Type B pancreatic cell (in vitro differentiated cells): ENCODE measurements at regions not wholly inside any gene's neighbourhood (a gene's known extent, or its start where the extent isn't known, plus 50 kb on each side); places are given as distances from the start of the nearest gene placed in this dataset.
A peak's percentile ranks its signal among the peaks of the same experiment; 100 is the strongest.

Experiments used
- DNase-seq: peaks from one replicate; pipeline ENCODE4 v3.0.0; 2021; ENCODE audit warnings: mixed read lengths; ENCODE audit not compliant: unreplicated experiment; ENCODE audit errors: extremely low spot score
- H3K27ac Mint-ChIP-seq: 2 replicates; pipeline ENCODE4 v1.8.0; 2021; ENCODE audit warnings: mild to moderate bottlenecking, mixed read lengths
- H3K27me3 Mint-ChIP-seq: 2 replicates; pipeline ENCODE4 v1.8.0; 2021; ENCODE audit warnings: mixed read lengths
- H3K36me3 Mint-ChIP-seq: 2 replicates; pipeline ENCODE4 v1.8.0; 2021; ENCODE audit warnings: mixed read lengths
- H3K4me1 Mint-ChIP-seq: one replicate; pipeline ENCODE4 v1.8.0; 2021; ENCODE audit warnings: mixed read lengths; ENCODE audit not compliant: unreplicated experiment
- H3K4me3 Mint-ChIP-seq: 2 replicates; pipeline ENCODE4 v1.8.0; 2021; ENCODE audit warnings: mild to moderate bottlenecking, mixed read lengths
- H3K9me3 Mint-ChIP-seq: 2 replicates; pipeline ENCODE4 v1.8.0; 2021; ENCODE audit warnings: mixed read lengths
- CTCF ChIP-seq: fragments of 200-600 bp; sonication (generic); conservative IDR thresholded peaks from 2 replicates; pipeline ENCODE4 v1.5.0; 2021; ENCODE audit warnings: antibody characterized with exemption, mild to moderate bottlenecking

GRCh38 chr2:53505826-53506225 lies 261.8 kb upstream of the CHAC2 start:
- Mint-ChIP-seq H3K4me3 (no peak overlapping the region), H3K9me3 (peaks cover 8% of the 10 kb centered on the region), H3K4me1 (no peaks in the 10 kb centered on the region), H3K27me3 (no peaks in the 10 kb centered on the region), H3K27ac (peak overlapping the region; percentile 58), H3K36me3 (no peaks in the 10 kb centered on the region)
- no peak for TF ChIP-seq CTCF
- no peak for DNase-seq

GRCh38 chr2:53504507-53504906 lies 263.1 kb upstream of the CHAC2 start:
- Mint-ChIP-seq H3K4me3 (no peak overlapping the region), H3K9me3 (peaks cover 8% of the 10 kb centered on the region), H3K36me3 (no peaks in the 10 kb centered on the region), H3K27me3 (no peaks in the 10 kb centered on the region), H3K27ac (no peak overlapping the region), H3K4me1 (peaks cover 4% of the 10 kb centered on the region)
- no peak for TF ChIP-seq CTCF
- DNase-seq: no peak

- DNase-seq: no peak
- H3K36me3 Mint-ChIP-seq: no peaks in the 10 kb centered on the region
- H3K9me3 Mint-ChIP-seq: no peaks in the 10 kb centered on the region
- H3K27ac Mint-ChIP-seq: no peak overlapping the region
- no peak overlapping the region for H3K4me3 Mint-ChIP-seq
- H3K4me1 Mint-ChIP-seq: peaks cover 8% of the 10 kb centered on the region
- H3K27me3 Mint-ChIP-seq: no peaks in the 10 kb centered on the region
- no peak for TF ChIP-seq CTCF
Measured at GRCh38 chr2:53500181-53500580, 267.4 kb upstream of the CHAC2 start.

GRCh38 chr2:53498210-53498609 lies 269.4 kb upstream of the CHAC2 start:
- Mint-ChIP-seq H3K27me3 (no peaks in the 10 kb centered on the region), H3K27ac (no peak overlapping the region), H3K4me1 (peaks cover 8% of the 10 kb centered on the region), H3K36me3 (no peaks in the 10 kb centered on the region), H3K9me3 (no peaks in the 10 kb centered on the region), H3K4me3 (no peak overlapping the region)
- TF ChIP-seq CTCF: no peak
- DNase-seq: no peak

- Mint-ChIP-seq H3K27ac (no peak overlapping the region), H3K4me3 (no peak overlapping the region), H3K27me3 (no peaks in the 10 kb centered on the region), H3K4me1 (peaks cover 8% of the 10 kb centered on the region), H3K36me3 (no peaks in the 10 kb centered on the region), H3K9me3 (no peaks in the 10 kb centered on the region)
- DNase-seq: no peak
- TF ChIP-seq CTCF: no peak
Measured at GRCh38 chr2:53497020-53497419, 270.6 kb upstream of the CHAC2 start.

- H3K4me1 Mint-ChIP-seq: peaks cover 6% of the 10 kb centered on the region
- no peaks in the 10 kb centered on the region for H3K27me3 Mint-ChIP-seq
- DNase-seq: no peak
- H3K36me3 Mint-ChIP-seq: no peaks in the 10 kb centered on the region
- H3K27ac Mint-ChIP-seq: no peak overlapping the region
- no peaks in the 10 kb centered on the region for H3K9me3 Mint-ChIP-seq
- no peak overlapping the region for H3K4me3 Mint-ChIP-seq
- TF ChIP-seq CTCF: no peak
Measured at GRCh38 chr2:53493210-53493609, 274.4 kb upstream of the CHAC2 start.
